ENCODE measurements at regions not wholly inside any gene's neighbourhood (a gene's known extent, or its start where the extent isn't known, plus 50 kb on each side); places are given as distances from the start of the nearest gene placed in this dataset.

DNA sequence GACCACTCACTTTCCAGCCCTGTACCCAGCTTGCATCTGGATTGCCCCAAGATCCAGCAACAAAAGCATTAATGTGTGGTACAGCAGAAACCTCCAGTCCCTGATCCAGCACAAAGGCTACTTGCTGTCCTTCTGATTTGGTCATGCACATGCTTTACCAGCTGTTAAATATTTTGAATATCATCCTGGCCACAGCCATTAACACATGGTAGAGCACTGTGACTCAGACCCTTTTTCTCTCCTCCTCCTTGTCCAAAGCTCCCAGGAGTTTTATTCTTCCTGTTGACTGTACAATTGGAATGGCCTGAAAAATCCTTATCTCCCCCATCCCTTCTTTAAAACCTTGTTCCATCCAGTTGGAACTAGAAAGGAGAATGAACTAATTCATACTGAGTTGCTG is 419.7 kb upstream of the TNP1 start:
- TF ChIP-seq SP1 (IDR thresholded peaks at IDR 0.05) (no peak), ELF4 (IDR thresholded peaks at IDR 0.05) (no peak)

All from HEK293T (cell line).